ENCODE measurements at regions not wholly inside any gene's neighbourhood (a gene's known extent, or its start where the extent isn't known, plus 50 kb on each side); places are given as distances from the start of the nearest gene placed in this dataset.

- TF ChIP-seq CTCF (IDR thresholded peaks at IDR 0.05) (no peak), POLR2A (IDR thresholded peaks at IDR 0.05) (no peak)
Measured at GRCh38 chr18:5704847-5705246, 161.1 kb upstream of the EPB41L3 start.

All from tibial nerve (tissue), 3 donors.